T-helper 2 cell treated with Interferon-gamma antibody and Interleukin-4, amounts not matched to agents 5 μg/mL and 100 μg/mL, for 36 hours (primary cell): ENCODE measurements at regions not wholly inside any gene's neighbourhood (a gene's known extent, or its start where the extent isn't known, plus 50 kb on each side); places are given as distances from the start of the nearest gene placed in this dataset.

Experiments used
- DNase-seq: peaks from one replicate; pipeline ENCODE4 v3.0.0; 2021; ENCODE audit warnings: low spot score
- H3K27ac Mint-ChIP-seq: one replicate; pipeline ENCODE4 v1.8.0; 2021; ENCODE audit warnings: mild to moderate bottlenecking, mixed read lengths
- H3K27me3 Mint-ChIP-seq: one replicate; pipeline ENCODE4 v1.8.0; 2021; ENCODE audit warnings: low read depth, mixed read lengths
- H3K36me3 Mint-ChIP-seq: one replicate; pipeline ENCODE4 v1.8.0; 2021; ENCODE audit warnings: low read depth, mixed read lengths
- H3K4me1 Mint-ChIP-seq: one replicate; pipeline ENCODE4 v1.8.0; 2021; ENCODE audit warnings: low read depth, mixed read lengths
- H3K4me3 Mint-ChIP-seq: one replicate; pipeline ENCODE4 v1.8.0; 2022; ENCODE audit warnings: mild to moderate bottlenecking, moderate library complexity, mixed read lengths
- H3K9me3 Mint-ChIP-seq: one replicate; pipeline ENCODE4 v1.8.0; 2021; ENCODE audit warnings: mixed read lengths

- no peaks in the 10 kb centered on the region for H3K4me1 Mint-ChIP-seq
- no peak for DNase-seq
- no peak overlapping the region for H3K27ac Mint-ChIP-seq
- H3K9me3 Mint-ChIP-seq = no peaks in the 10 kb centered on the region
- H3K4me3 Mint-ChIP-seq = no peak overlapping the region
- H3K27me3 Mint-ChIP-seq = no peaks in the 10 kb centered on the region
- H3K36me3 Mint-ChIP-seq = no peaks in the 10 kb centered on the region
Observed at GRCh38 chr2:145592361-145592760, 1072.4 kb upstream of the ZEB2 start.

GRCh38 chr2:145591109-145591809, 1071.3 kb upstream of the ZEB2 start:
- no peak overlapping the region for H3K4me3 Mint-ChIP-seq
- H3K27me3 Mint-ChIP-seq = no peaks in the 10 kb centered on the region
- no peak overlapping the region for H3K27ac Mint-ChIP-seq
- H3K9me3 Mint-ChIP-seq = no peaks in the 10 kb centered on the region
- no peaks in the 10 kb centered on the region for H3K4me1 Mint-ChIP-seq
- DNase-seq = no peak
- H3K36me3 Mint-ChIP-seq = no peaks in the 10 kb centered on the region

- Mint-ChIP-seq H3K27me3 (no peaks in the 10 kb centered on the region), H3K4me3 (no peak overlapping the region), H3K36me3 (no peaks in the 10 kb centered on the region), H3K9me3 (no peaks in the 10 kb centered on the region), H3K27ac (no peak overlapping the region), H3K4me1 (no peaks in the 10 kb centered on the region)
- no peak for DNase-seq
Observed at GRCh38 chr2:145587922-145588321, 1068.0 kb upstream of the ZEB2 start.

GRCh38 chr2:145584353-145584752, 1064.4 kb upstream of the ZEB2 start:
- Mint-ChIP-seq H3K4me1 (no peaks in the 10 kb centered on the region), H3K27ac (no peak overlapping the region), H3K27me3 (no peaks in the 10 kb centered on the region), H3K9me3 (no peaks in the 10 kb centered on the region), H3K4me3 (no peak overlapping the region), H3K36me3 (no peaks in the 10 kb centered on the region)
- no peak for DNase-seq

GRCh38 chr2:145573608-145574007, 1053.7 kb upstream of the ZEB2 start:
- Mint-ChIP-seq H3K27me3 (no peaks in the 10 kb centered on the region), H3K27ac (no peak overlapping the region), H3K4me1 (no peaks in the 10 kb centered on the region), H3K36me3 (no peaks in the 10 kb centered on the region), H3K4me3 (no peak overlapping the region), H3K9me3 (no peaks in the 10 kb centered on the region)
- no peak for DNase-seq

GRCh38 chr2:145572238-145572637, 1052.3 kb upstream of the ZEB2 start:
- Mint-ChIP-seq H3K27ac (no peak overlapping the region), H3K36me3 (no peaks in the 10 kb centered on the region), H3K4me1 (no peaks in the 10 kb centered on the region), H3K27me3 (no peaks in the 10 kb centered on the region), H3K9me3 (no peaks in the 10 kb centered on the region), H3K4me3 (no peak overlapping the region)
- DNase-seq = no peak

DNA sequence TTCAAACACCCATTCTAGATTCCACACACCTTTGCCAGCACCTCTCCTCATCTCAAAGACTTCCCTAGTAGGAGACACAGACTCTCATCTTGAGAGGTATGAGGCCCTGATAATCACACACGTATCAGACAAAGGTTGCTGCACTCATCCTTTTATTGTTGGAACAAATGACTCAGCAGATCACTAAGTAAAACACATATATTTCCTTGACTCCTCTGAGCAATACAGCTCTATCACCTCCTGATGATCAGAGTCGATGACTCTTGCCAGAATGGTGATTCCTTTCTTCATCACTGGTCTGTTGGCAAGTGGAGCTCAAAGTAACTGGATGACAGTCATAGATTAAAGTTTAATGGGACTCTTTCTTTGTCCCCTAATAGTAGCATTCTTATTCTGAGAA, 1049.2 kb upstream of the ZEB2 start:
- no peak overlapping the region for H3K27ac Mint-ChIP-seq
- no peak for DNase-seq
- no peaks in the 10 kb centered on the region for H3K4me1 Mint-ChIP-seq
- no peaks in the 10 kb centered on the region for H3K27me3 Mint-ChIP-seq
- no peaks in the 10 kb centered on the region for H3K9me3 Mint-ChIP-seq
- H3K4me3 Mint-ChIP-seq = no peak overlapping the region
- H3K36me3 Mint-ChIP-seq = no peaks in the 10 kb centered on the region

DNA sequence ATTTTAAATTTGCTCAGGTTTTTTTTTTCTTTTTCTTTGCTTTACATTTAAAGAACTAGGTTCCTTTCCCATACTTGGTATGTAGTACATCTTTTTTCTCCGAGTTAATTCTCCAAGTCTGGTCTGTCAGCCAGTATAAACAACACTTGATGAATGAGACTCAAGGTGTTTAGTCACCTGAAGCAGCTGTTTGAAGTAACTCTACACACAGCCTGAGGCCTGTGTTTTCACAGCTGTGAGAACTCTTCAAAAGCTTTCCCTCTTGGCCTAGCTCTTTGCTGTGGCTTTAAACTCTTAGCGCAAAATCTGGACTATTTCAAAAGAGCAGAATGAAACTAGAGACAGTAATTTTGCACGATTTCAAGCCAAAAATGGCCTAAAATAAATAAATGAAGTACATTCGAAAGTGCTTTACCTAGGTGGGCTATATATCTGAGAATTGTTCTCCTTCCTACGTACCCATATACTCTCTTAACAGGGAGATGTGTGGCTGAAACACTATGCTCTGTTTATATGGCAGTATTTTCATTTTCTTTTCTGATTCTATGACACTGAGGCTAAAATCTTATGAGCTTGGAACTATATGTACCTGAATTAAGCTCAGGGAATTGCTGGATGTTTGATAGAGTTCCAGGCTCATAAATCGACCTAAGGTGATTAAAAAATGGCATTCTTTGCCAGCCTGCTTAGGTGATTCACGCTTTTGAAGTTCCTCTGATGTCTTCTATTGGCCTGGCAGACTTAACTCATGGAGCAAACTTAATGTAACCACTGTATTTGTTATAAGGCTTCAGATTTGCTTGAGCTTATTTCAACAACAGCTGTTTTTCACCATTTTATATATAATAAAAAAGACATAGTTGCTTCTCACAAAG, 1044.1 kb upstream of the ZEB2 start:
- Mint-ChIP-seq H3K9me3 (no peaks in the 10 kb centered on the region), H3K36me3 (no peaks in the 10 kb centered on the region), H3K27ac (no peak overlapping the region), H3K4me1 (no peaks in the 10 kb centered on the region), H3K27me3 (no peaks in the 10 kb centered on the region), H3K4me3 (no peak overlapping the region)
- no peak for DNase-seq

- H3K36me3 Mint-ChIP-seq = no peaks in the 10 kb centered on the region
Observed at GRCh38 chr2:145561152-145561551, 1041.2 kb upstream of the ZEB2 start.

DNA sequence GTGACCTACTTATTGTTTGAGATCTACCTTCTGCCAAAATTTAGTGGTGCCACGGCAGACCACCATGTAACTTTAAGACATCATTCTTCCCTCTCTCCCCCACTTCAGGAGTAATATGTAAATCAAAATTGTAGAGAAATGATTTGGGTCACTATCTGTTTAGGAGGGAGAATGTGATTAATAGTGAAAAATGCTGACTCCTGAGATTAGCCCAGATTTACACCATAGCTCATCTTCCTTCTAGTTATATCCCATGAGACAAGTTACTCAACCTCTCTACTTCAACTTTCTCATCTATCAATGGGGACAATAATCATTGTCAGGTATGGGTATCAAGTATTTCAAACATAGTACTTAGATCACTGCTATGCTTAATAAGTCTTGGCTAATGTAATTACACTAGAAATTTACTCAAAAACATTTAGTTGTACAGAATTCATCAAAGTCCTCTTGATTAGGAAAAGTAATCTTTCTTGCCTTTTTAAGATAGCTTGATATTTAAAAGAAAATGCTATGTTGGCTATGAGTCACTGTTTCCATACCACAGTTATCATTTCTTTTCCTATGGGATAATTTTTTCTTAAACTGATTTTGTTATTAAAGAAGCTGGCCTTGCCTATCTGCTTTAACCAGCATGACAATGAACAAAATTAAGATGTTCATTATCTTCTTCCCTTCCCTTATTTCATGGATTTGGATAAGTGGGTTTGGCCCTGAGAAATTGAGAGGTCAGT, 1038.9 kb upstream of the ZEB2 start:
- Mint-ChIP-seq H3K27me3 (no peaks in the 10 kb centered on the region), H3K4me3 (no peak overlapping the region), H3K9me3 (no peaks in the 10 kb centered on the region), H3K4me1 (no peaks in the 10 kb centered on the region), H3K27ac (no peak overlapping the region), H3K36me3 (no peaks in the 10 kb centered on the region)
- no peak for DNase-seq

More at GRCh38 chr2:145561152-145561551, 1041.2 kb upstream of the ZEB2 start:
- no peak for DNase-seq
- H3K4me1 Mint-ChIP-seq = no peaks in the 10 kb centered on the region
- H3K27me3 Mint-ChIP-seq = no peaks in the 10 kb centered on the region
- no peak overlapping the region for H3K27ac Mint-ChIP-seq
- no peaks in the 10 kb centered on the region for H3K9me3 Mint-ChIP-seq
- no peak overlapping the region for H3K4me3 Mint-ChIP-seq

- DNase-seq = no peak
- Mint-ChIP-seq H3K27me3 (no peaks in the 10 kb centered on the region), H3K9me3 (no peaks in the 10 kb centered on the region), H3K4me1 (no peaks in the 10 kb centered on the region), H3K36me3 (no peaks in the 10 kb centered on the region), H3K4me3 (no peak overlapping the region), H3K27ac (no peak overlapping the region)
Observed at GRCh38 chr2:145555360-145555759, 1035.4 kb upstream of the ZEB2 start.

- no peak overlapping the region for H3K27ac Mint-ChIP-seq
- H3K4me3 Mint-ChIP-seq = no peak overlapping the region
- DNase-seq = no peak
- H3K9me3 Mint-ChIP-seq = no peaks in the 10 kb centered on the region
- H3K4me1 Mint-ChIP-seq = peaks cover 3% of the 10 kb centered on the region
- no peaks in the 10 kb centered on the region for H3K27me3 Mint-ChIP-seq
- no peaks in the 10 kb centered on the region for H3K36me3 Mint-ChIP-seq
Observed at GRCh38 chr2:145551686-145552085, 1031.8 kb upstream of the ZEB2 start.

DNA sequence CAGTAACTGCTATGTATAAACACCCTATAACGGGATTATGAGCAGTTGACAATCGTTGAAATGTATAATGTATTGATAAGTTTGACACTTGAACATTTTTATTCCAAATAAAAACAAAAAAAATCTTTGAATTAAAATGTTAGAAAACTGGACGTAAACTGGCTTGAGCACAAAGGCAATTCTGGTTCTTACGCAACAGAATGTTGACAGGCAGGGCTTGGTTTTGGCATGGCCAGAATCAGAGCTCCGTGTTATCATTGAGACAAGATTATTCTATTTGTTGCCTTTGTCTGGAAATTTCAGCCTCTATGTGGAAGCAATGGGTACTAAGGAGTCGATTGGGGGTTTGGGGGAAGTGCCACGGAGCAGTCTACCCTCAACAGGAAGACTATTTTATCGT, 1028.6 kb upstream of the ZEB2 start:
- H3K4me3 Mint-ChIP-seq = no peak overlapping the region
- DNase-seq = no peak

GRCh38 chr2:145547620-145548019, 1027.7 kb upstream of the ZEB2 start:
- DNase-seq = no peak
- Mint-ChIP-seq H3K4me3 (no peak overlapping the region), H3K9me3 (no peaks in the 10 kb centered on the region), H3K36me3 (no peaks in the 10 kb centered on the region), H3K4me1 (peaks cover 3% of the 10 kb centered on the region), H3K27me3 (no peaks in the 10 kb centered on the region), H3K27ac (no peak overlapping the region)

More for the DNA sequence above, 1028.6 kb upstream of the ZEB2 start:
- Mint-ChIP-seq H3K27me3 (no peaks in the 10 kb centered on the region), H3K36me3 (no peaks in the 10 kb centered on the region), H3K27ac (no peak overlapping the region), H3K9me3 (no peaks in the 10 kb centered on the region), H3K4me1 (peaks cover 3% of the 10 kb centered on the region)
